ENCODE measurements at regions not wholly inside any gene's neighbourhood (a gene's known extent, or its start where the extent isn't known, plus 50 kb on each side); places are given as distances from the start of the nearest gene placed in this dataset.

GRCh38 chr11:80320765-80321164, 879.9 kb upstream of the TENM4 start:
- TF ChIP-seq CTCF (IDR thresholded peaks at IDR 0.05; ENCODE audit: low read depth, low read length, poor library complexity, severe bottlenecking) = peak; percentile 20
- no peak for TF ChIP-seq EZH2phosphoT487 (IDR thresholded peaks at IDR 0.05; ENCODE audit: borderline replicate concordance, low read length)
